ENCODE measurements at regions not wholly inside any gene's neighbourhood (a gene's known extent, or its start where the extent isn't known, plus 50 kb on each side); places are given as distances from the start of the nearest gene placed in this dataset.

GRCh38 chr5:109529520-109529919 is 119.7 kb upstream of the PJA2 start:
- no peak for DNase-seq

- no peak for DNase-seq
These were observed 114.8 kb upstream of the PJA2 start for GRCh38 chr5:109524555-109524954.

GRCh38 chr5:109524026-109524425 is 114.3 kb upstream of the PJA2 start:
- DNase-seq: no peak

- no peak for DNase-seq
These were observed 112.6 kb upstream of the PJA2 start for GRCh38 chr5:109522404-109522803.

GRCh38 chr5:109519416-109519815 is 109.6 kb upstream of the PJA2 start:
- no peak for DNase-seq

GRCh38 chr5:109516390-109516789 is 106.6 kb upstream of the PJA2 start:
- DNase-seq: no peak

GRCh38 chr5:109511980-109512734 is 102.4 kb upstream of the PJA2 start:
- DNase-seq: no peak

- DNase-seq: no peak
These were observed 96.8 kb upstream of the PJA2 start for GRCh38 chr5:109506556-109506955.

- DNase-seq: no peak
These were observed 86.3 kb upstream of the PJA2 start for GRCh38 chr5:109496112-109496511.

- no peak for DNase-seq
These were observed 78.1 kb upstream of the PJA2 start for GRCh38 chr5:109487753-109488420.

- no peak for DNase-seq
These were observed 76.5 kb upstream of the PJA2 start for GRCh38 chr5:109486200-109486804.

- DNase-seq: peak; percentile 50
These were observed 75.3 kb upstream of the PJA2 start for GRCh38 chr5:109485030-109485429.

GRCh38 chr5:109484597-109484996 is 74.8 kb upstream of the PJA2 start:
- DNase-seq: no peak

- DNase-seq: no peak
These were observed 73.7 kb upstream of the PJA2 start for GRCh38 chr5:109483395-109483971.

GRCh38 chr5:109482748-109483147 is 73.0 kb upstream of the PJA2 start:
- no peak for DNase-seq

GRCh38 chr5:109479260-109479860 is 69.6 kb upstream of the PJA2 start:
- DNase-seq: no peak

GRCh38 chr5:109478830-109479229 is 69.1 kb upstream of the PJA2 start:
- DNase-seq: no peak

- no peak for DNase-seq
These were observed 66.5 kb upstream of the PJA2 start for GRCh38 chr5:109476292-109476691.

GRCh38 chr5:109469896-109470662 is 60.3 kb upstream of the PJA2 start:
- DNase-seq: no peak

- DNase-seq: peak; percentile 90
These were observed 59.1 kb upstream of the PJA2 start for GRCh38 chr5:109468737-109469420.

- no peak for DNase-seq
These were observed 58.5 kb upstream of the PJA2 start for GRCh38 chr5:109468288-109468676.

- no peak for DNase-seq
These were observed 57.3 kb upstream of the PJA2 start for GRCh38 chr5:109467058-109467457.
